ENCODE measurements at regions not wholly inside any gene's neighbourhood (a gene's known extent, or its start where the extent isn't known, plus 50 kb on each side); places are given as distances from the start of the nearest gene placed in this dataset.

GRCh38 chr17:79465681-79466025 is 145.2 kb downstream of the RBFOX3 start:
- no peak for DNase-seq (ENCODE audit: low read depth, low spot score)
- no peak overlapping the region for H3K9ac ChIP-seq (ENCODE audit: low read length)
- H2AFZ ChIP-seq (ENCODE audit: low read depth, low read length, poor library complexity, severe bottlenecking), result no peak overlapping the region
- ChIA-PET CTCF (no interaction called here), RAD21 (ENCODE audit: low non-redundant PET in 1 of 2, low total read pairs in 2 of 2, uncharacterized antibody in 2 of 2, unreplicated experiment in 2 of 2) (no interaction called here), POLR2A (no interaction called here)
- intact Hi-C loops (cut with micrococcal nuclease), result no loop called here
- H3K4me3 ChIP-seq (replicated peaks in 1 of 2; ENCODE audit: low read depth in 1 of 2, low read length in 2 of 2), result no peak overlapping the region
- H3K4me2 ChIP-seq (ENCODE audit: low read length), result no peak overlapping the region
- no peaks in the 10 kb centered on the region for H4K20me1 ChIP-seq (ENCODE audit: insufficient read depth)
- peaks cover 24% of the 10 kb centered on the region; the same call in 1 of the 2 replicates for H3K27me3 ChIP-seq (ENCODE audit: insufficient read depth, low read length)
- H3K27ac ChIP-seq (ENCODE audit: low read depth, low read length), result no peak overlapping the region
- BruUV-seq (replicated peaks), result no TSS peak
- no peaks in the 10 kb centered on the region for H3K9me3 ChIP-seq (ENCODE audit: control insufficient read depth in 1 of 2, insufficient read depth in 1 of 2, low read depth in 1 of 2, low read length in 2 of 2)
- no peaks in the 10 kb centered on the region for H3K79me2 ChIP-seq (ENCODE audit: insufficient read depth, low read length)
- ATAC-seq, result no peak
- H3K4me1 ChIP-seq (ENCODE audit: control insufficient read depth in 1 of 2, insufficient read depth in 2 of 2, low read length in 2 of 2), result peaks cover 0 to 8% of the 10 kb centered on the region in 2 experiments; a peak in 2 of 4 replicates
- H3K36me3 ChIP-seq (ENCODE audit: control insufficient read depth in 1 of 2, insufficient read depth in 2 of 2, low read length in 2 of 2), result no peaks in the 10 kb centered on the region
- no peak for TF ChIP-seq EGR1 (IDR thresholded peaks at IDR 0.05; ENCODE audit: low read depth)
- TF ChIP-seq, protein P1, sequence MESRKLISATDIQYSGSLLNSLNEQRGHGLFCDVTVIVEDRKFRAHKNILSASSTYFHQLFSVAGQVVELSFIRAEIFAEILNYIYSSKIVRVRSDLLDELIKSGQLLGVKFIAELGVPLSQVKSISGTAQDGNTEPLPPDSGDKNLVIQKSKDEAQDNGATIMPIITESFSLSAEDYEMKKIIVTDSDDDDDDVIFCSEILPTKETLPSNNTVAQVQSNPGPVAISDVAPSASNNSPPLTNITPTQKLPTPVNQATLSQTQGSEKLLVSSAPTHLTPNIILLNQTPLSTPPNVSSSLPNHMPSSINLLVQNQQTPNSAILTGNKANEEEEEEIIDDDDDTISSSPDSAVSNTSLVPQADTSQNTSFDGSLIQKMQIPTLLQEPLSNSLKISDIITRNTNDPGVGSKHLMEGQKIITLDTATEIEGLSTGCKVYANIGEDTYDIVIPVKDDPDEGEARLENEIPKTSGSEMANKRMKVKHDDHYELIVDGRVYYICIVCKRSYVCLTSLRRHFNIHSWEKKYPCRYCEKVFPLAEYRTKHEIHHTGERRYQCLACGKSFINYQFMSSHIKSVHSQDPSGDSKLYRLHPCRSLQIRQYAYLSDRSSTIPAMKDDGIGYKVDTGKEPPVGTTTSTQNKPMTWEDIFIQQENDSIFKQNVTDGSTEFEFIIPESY (IDR thresholded peaks at IDR 0.05; ENCODE audit: extremely low read depth, insufficient replicate concordance, low read length), result no peak
- no peaks in the 10 kb centered on the region for H3K9me2 ChIP-seq (ENCODE audit: insufficient read depth)

GRCh38 chr17:79465011-79465680 is 145.7 kb downstream of the RBFOX3 start:
- Histone ChIP-seq H2AFZ (ENCODE audit: low read depth, low read length, poor library complexity, severe bottlenecking) (no peak overlapping the region), H3K4me3 (replicated peaks in 1 of 2; ENCODE audit: low read depth in 1 of 2, low read length in 2 of 2) (no peak overlapping the region), H3K9me2 (ENCODE audit: insufficient read depth) (no peaks in the 10 kb centered on the region), H3K27me3 (ENCODE audit: insufficient read depth, low read length) (peaks cover 22% of the 10 kb centered on the region; the same call in 1 of the 2 replicates), H3K9me3 (ENCODE audit: control insufficient read depth in 1 of 2, insufficient read depth in 1 of 2, low read depth in 1 of 2, low read length in 2 of 2) (no peaks in the 10 kb centered on the region), H4K20me1 (ENCODE audit: insufficient read depth) (no peaks in the 10 kb centered on the region), H3K36me3 (ENCODE audit: control insufficient read depth in 1 of 2, insufficient read depth in 2 of 2, low read length in 2 of 2) (no peaks in the 10 kb centered on the region), H3K79me2 (ENCODE audit: insufficient read depth, low read length) (no peaks in the 10 kb centered on the region), H3K4me1 (ENCODE audit: control insufficient read depth in 1 of 2, insufficient read depth in 2 of 2, low read length in 2 of 2) (peaks cover 0 to 8% of the 10 kb centered on the region in 2 experiments; a peak in 2 of 4 replicates), H3K9ac (ENCODE audit: low read length) (no peak overlapping the region), H3K4me2 (ENCODE audit: low read length) (no peak overlapping the region), H3K27ac (ENCODE audit: low read depth, low read length) (no peak overlapping the region)
- TF ChIP-seq MAX (IDR thresholded peaks at IDR 0.05), result no peak
- TF ChIP-seq EGR1 (IDR thresholded peaks at IDR 0.05; ENCODE audit: low read depth), result no peak
- TF ChIP-seq TCF7L2 (IDR thresholded peaks at IDR 0.05; ENCODE audit: borderline replicate concordance, extremely low read depth, insufficient read depth, insufficient read length), result no peak
- no peak for TF ChIP-seq SRF (IDR thresholded peaks at IDR 0.05; ENCODE audit: low read depth)
- TF ChIP-seq SP1 (IDR thresholded peaks at IDR 0.05; ENCODE audit: low read depth), result no peak
- TF ChIP-seq ELF1 (IDR thresholded peaks at IDR 0.05; ENCODE audit: borderline replicate concordance, low read depth), result no peak
- no peak for TF ChIP-seq POLR2AphosphoS5 (IDR thresholded peaks at IDR 0.05; ENCODE audit: low read depth, low read length)
- TF ChIP-seq, protein P1 (IDR thresholded peaks at IDR 0.05; ENCODE audit: extremely low read depth, insufficient replicate concordance, low read length), result no peak
- no peak for TF ChIP-seq ZFX (IDR thresholded peaks at IDR 0.05)
- ChIA-PET RAD21 (ENCODE audit: low non-redundant PET in 1 of 2, low total read pairs in 2 of 2, uncharacterized antibody in 2 of 2, unreplicated experiment in 2 of 2) (no interaction called here), POLR2A (no interaction called here), CTCF (no interaction called here)
- intact Hi-C loops (cut with micrococcal nuclease), result no loop called here
- no TSS peak for BruUV-seq (replicated peaks)
- ATAC-seq, result no peak
- no peak for DNase-seq (ENCODE audit: low read depth, low spot score)
